ENCODE measurements at regions not wholly inside any gene's neighbourhood (a gene's known extent, or its start where the extent isn't known, plus 50 kb on each side); places are given as distances from the start of the nearest gene placed in this dataset.

GRCh38 chr3:20912406-20912805, 726.4 kb upstream of the SGO1 start:
- TF ChIP-seq CTCF (IDR thresholded peaks at IDR 0.05) = no peak
- TF ChIP-seq POLR2A (IDR thresholded peaks at IDR 0.05) = no peak
